LHCN-M2 (cell line): ENCODE measurements at regions not wholly inside any gene's neighbourhood (a gene's known extent, or its start where the extent isn't known, plus 50 kb on each side); places are given as distances from the start of the nearest gene placed in this dataset.
"Not testable (repeated sequence)": the region's sequence is repeated elsewhere in the genome, so short reads cannot be mapped to it uniquely, and the experiment has no call there.

Experiments used
- DNase-seq: peaks from one replicate; pipeline ENCODE4 v3.0.0-alpha.2; 2012; ENCODE audit warnings: low read depth

DNA sequence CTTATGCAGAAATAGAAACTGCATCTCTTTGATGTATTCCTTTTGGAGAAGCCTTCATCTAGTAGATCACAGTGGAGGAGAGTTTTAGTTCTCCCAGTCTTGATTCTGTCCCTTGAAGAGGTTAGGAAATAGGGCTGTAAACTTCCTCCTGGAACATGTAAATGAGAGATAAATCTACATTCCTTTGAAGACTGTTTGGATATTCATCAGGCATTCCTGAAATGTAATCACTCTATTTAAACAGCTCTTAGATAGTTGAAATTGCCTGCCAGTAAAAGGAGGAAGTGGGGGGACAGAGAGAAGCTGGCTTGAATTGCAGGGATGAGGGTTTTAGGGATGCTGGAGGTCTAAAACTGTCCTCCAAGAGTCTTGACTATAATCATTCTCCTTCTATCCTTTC, 254.3 kb upstream of the LRRC3B start:
- DNase-seq, result no peak

DNA sequence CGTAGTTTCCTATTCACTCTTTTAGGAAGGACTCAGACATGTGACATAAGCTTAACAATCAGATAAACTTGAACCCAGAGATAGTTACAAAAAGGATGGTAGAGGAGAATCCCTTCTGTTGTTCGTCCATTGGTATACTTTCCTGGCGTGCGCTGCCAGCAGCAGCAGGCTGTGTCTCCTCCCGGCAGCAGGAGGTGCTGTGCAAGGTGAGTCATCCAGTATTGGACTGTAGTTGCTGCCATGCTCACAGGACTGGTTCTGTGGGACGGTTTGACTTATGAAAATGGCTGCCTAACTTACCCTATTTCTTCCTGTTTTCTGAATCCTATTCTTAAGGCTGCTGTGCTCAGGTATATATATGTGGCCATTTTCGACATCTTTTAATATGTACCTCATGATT, 253.4 kb upstream of the LRRC3B start:
- no peak for DNase-seq

DNA sequence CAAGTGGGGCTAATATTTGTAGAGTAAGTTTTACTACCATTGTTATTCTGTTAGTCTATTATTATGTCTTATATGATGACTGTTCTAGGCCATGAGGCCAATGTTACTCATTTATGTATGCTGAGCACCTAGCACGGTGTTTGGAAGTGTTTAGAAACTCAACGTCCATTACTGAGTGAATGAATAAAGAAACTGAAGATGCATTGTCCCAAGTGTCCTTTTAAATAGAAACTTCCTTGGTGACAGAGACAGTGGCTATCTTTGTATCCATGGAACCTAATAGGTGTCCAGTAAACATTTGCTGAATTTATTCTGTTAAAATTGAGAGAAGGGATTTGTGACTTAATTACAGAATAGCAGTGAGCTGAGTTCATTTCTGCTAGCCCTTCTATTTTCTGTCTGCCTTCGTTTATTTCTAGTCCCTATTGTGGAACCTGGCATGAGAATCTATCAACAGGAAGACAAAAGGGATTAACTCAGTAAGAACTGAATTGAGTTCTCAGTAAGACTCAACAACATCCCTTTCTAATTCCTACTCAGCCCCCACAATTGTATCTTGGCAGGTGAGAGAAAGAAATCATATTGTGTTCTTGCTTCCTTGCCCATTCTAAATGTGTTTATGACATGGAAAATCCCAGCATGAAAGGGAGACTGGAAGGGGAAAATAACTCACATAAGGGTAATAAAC, 246.6 kb upstream of the LRRC3B start:
- DNase-seq, result no peak

DNA sequence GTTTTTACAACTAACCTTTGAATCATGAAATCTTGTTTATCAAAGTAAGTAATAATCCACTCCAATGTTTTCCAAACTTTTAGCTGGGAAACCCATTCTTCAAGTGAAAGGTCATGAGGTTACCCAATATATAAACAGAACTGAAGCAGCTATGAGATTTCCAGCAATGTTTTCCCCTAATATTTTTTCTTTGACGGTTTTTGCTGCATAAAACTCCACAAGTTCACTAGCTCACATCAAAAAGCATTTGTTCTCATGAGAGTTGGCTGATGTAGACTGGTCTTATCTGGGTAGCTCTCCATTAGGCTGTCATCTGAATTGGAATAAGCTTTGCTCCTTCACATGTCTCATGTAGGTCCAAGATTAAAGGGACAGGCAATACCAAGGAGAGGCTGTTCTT, 241.2 kb upstream of the LRRC3B start:
- DNase-seq, result no peak

DNA sequence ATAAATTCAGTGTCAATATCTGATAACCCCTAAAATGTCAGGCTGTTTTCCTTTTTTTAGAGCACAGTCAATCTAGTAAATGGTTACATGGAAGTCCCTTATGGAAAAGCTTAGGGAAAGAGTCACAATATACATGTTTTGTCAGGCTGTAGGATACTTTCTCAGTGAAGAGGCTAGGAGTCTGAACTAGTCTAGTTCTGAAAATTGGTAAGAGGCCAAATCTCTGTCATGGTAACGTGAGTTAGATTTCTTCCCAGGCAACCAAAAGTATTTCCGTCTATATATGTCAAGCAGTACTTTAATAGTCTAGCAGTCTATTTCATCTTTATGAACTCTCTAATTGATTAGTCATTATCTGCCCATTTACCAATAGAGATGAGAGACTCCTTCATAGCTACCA, 215.9 kb upstream of the LRRC3B start:
- no peak for DNase-seq

DNA sequence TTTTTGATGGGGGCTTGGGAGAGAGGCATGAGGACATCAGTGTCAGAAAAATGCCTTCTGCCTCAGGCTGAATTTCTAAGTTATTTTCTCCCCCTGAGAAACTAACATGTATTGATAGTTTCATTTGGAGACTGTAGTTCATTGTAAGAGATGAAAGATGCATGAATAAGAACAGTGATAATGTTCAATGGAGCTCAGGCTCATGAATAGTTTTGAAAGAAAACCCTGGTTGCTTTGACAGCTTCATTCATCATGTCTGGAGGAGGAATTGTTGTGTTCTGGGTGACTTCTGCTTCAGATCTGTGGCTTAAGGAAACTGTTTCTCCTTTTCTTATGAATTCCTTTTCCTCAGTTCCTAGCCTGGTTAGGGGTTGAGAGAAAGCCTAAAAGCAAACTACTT, 204.0 kb upstream of the LRRC3B start:
- no peak for DNase-seq

DNA sequence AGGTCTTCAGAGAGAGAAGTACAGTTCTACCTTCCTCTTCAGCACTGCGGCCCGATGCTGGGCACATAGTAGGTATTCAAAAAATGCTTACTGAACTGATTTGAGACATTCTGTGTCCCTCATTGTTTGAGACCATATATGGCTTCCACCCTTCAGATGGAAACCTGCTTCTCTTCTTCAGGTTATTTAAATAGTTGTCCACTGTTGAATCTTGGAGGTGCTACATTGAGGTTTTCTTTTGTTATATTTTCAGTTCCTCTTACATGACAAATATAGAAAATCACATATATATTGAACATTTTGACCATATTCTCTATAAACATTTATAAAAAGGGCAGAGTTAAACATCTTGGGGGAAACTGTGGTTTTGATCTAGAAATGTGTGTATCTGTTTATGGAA, 200.2 kb upstream of the LRRC3B start:
- no peak for DNase-seq

DNA sequence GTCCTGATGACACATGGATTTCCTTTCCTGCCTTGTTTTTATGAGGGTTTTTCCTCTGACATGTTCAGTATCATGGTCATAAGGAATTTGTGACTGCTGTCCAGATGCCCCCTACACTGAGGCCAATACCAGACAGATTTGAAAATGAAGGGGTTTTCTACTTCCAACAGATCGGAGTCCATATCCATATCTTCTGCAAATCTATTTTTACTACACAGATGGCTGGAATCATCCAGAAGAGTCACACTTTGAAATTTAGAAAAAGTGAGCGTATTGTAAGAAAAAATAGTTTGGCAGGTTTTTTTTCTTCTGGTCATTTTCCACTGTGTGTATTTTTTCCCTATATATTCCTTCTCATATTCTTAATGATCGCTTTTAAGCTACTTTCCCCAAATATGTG, 197.5 kb upstream of the LRRC3B start:
- DNase-seq, result no peak

DNA sequence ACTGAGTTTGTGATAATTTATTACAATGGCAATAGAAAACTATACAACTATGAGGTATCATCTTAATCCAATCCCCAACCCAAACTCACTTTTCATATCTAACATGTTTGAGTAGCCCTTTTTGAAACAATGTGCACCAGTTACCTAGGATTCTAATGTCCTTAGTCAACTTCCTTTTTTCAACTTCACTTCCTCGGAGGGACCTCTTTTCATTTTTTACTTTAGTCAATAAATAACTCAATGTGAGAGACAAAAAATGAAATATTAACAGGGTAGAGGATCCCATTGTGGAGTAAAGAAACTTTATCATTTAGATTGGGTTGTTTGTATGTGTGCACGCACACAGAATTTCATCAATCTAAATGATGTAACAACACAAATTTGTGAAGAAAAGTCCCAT, 193.6 kb upstream of the LRRC3B start:
- DNase-seq, result no peak

DNA sequence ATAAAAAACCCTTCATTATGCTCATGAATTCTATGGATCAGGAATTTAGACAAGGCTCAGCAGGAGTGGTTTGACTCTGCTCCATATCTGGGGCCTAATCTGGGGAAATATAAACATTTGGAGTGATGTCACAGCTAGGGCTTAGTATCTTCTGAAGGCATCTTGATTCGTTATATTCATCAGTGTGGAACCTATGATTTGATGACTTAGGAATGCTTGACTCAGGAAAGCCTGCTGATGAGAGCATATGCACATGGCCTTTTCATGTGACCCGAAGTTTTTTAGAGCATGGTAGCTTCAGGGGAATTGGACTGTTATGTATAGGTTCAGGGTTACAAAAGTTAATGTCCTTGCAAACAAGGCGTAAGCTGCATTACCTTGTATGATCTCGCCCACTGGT, 184.9 kb upstream of the LRRC3B start:
- no peak for DNase-seq

DNA sequence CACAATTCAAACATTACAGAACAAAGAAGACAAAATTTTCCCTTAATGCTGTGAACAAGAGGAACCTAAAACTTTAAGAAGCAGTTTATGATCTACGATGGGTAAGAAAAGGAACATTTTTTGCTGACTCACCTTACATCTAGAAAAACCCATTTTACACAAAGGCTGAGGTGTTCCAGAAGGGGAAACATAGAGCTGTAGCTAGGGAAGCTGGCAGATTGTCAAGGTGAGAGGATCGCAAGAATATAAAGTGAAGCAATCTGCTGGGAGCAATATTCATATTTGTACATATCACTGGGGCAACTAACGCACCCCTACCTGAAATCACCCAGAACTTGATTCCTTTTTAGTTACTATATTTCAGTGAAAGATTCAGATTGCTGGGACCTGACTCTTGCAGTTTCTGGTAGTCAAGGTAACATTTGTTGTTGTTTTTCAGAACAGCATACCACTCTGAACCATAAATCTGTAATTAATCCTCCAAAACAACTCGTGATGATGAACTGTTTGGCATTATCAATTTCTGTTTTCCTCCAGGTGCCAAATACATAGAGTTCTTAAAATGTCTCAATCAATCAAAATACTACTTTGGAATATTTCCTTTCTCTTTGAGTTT, 184.1 kb upstream of the LRRC3B start:
- DNase-seq, result no peak

DNA sequence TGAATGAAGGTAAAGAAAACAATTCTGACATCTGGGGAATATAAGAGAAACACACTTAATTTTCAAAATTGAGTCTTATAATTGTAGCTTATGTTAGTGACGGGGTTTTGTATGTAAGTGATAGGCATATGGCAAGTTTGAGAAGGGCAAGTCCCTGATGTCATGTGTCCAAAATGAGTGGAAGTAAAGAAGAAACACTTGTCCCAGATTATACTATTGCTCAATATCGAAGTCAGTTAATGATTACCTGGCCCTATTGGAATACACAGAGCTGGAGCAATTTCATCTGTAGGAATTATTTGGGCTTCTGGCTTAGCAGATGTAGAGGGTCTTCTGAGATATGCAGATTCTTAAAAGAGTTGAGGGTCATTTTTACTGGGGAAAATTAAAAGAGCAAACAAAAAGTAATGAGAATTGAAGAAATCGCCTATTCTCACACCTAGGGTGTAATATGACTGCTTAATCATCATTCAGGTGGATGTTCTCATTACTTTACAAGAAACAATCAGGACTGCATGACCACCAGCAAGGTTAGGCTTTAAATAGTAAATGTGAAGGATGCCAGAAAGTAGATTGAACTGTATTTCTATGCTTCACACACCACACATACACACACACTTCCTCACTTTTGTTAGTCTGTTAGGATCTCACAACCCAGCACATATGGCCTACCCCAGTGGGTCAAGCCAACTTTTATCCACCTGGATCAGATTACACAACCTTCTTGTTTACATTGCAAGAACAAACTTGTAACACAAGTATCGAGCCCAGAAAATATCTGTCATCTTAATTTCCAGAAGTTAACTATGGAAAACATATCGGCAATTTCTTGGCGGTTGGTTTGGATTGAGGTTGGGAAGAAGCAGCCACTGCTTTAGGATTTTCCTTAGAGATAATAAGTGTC, 183.3 kb upstream of the LRRC3B start:
- DNase-seq, result no peak

DNA sequence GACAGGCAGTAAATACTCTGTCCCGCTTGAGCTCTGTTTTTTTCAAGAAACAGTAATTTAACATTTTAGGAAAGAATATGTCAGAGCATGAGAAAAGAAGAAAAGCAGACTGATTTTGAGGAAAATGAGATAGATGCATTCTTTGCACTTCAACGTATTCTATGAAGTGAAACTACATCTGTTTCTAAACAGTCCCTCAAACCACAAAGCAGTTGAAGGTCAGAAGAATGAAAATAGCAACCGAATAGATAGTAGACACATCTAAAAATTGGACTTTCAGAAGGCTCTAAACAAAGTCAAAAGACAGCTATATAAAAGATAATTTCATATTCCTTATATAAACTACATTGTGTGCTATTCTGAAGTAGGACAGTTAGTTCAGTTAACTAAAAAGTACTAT, 172.6 kb upstream of the LRRC3B start:
- no peak for DNase-seq

DNA sequence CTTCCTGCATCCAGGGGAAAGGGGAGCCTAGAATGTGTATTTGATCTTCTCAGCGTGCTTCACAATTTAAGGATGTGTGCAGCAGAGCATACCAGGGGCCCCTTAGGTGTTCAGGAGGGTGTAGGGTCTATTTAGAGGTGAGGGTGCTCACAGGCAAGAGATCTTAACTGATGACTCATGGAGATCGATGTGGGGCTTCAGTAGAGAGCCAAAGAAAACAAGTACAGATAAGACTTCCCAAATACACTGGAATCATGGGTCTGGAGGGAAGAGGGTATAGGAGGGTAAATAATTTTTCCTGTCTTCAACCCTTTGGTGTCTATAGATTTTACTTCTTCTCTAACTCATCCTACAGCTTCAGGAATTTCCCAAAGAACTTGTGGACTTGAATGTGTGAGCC, 170.2 kb upstream of the LRRC3B start:
- DNase-seq, result no peak

DNA sequence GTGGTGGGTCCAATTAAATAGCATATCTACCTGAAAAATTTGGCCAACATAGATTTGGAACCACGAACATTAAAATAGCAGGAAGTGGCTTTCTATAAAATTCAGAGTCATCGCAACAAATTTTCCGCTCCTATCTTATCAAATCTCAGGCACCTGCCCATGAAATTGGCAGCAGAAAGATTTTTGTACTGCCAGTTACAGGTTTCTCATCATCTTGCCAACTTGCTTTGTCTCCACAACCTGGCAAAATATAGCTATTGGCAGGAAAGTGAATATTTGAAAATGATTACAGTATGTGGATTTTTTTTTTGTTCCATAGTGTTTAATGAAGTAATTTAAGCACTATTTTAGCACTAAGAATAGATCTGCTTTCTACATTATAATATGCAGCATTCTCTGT, 161.6 kb upstream of the LRRC3B start:
- DNase-seq, result no peak

DNA sequence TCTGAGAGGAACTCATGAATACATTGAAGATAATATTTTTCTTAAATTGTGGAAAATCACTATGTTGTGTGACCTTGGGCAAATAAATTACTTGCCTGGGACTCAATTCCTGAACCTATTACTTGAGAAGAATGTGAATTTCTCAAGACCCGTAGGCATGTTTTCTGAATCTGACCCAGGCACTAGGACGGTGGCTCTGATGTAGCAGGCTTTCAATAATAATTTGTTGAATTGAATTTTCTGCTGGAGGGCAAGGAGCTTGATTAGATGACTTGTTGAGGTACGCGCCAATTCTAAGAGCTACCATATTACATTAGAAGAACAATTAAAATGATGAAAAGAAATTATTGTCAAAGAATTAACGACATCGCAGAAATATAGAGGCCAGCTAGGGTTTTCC, 150.2 kb upstream of the LRRC3B start:
- DNase-seq, result no peak

DNA sequence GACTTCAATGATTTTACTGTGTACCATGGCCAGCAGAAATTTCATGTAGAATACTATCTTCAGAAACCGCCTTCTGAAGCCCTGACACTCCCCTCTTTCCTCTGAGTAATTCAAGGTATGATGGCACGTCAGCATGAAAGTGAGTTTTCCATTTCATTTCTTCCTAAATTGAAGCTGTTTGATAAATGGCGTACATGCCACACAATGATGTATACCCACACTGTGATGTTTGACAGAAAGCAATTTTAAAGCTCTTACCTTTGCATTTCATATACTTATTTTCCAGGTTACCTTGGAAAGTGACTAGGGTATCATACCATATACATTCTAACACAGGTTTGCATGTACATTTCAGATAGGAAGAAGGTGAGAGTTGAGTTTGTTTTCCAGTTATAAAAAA, 147.9 kb upstream of the LRRC3B start:
- DNase-seq, result no peak

DNA sequence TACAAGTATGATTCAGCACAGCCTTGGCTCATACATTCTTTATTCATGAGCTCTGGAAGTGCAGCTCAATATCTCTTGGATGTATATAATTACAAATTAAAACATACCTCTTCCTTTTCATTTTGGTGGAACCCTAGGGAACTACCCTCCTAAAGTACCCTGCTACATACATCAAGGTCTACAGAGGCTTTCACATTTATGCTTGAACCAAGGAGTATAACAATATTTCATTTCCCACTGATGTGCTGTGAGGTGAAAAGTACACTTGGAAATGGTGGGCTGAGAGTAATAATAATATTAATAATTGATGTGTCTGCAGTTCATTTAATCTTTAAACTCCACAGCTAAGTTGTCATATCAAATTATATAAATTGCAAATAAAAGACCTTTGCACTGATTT, 142.2 kb upstream of the LRRC3B start:
- no peak for DNase-seq

DNA sequence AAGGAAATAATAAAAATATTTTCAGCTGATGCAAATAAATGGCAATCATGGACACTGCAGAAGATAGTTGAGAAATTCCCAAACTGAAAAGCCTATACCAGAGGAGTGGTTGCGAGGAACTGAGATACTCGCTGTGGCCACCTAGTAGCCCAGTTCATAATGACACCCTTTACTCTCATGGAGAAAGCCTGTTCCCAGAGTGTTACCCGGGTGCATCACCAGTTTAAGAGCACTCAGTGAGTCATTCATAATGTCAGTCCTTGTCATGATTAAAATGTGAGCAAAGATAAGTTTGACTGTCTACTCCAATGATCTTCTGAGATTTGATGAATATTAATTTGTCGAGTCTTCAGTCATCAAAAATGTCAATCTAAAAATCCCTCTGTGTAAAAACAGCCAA, 138.4 kb upstream of the LRRC3B start:
- no peak for DNase-seq

DNA sequence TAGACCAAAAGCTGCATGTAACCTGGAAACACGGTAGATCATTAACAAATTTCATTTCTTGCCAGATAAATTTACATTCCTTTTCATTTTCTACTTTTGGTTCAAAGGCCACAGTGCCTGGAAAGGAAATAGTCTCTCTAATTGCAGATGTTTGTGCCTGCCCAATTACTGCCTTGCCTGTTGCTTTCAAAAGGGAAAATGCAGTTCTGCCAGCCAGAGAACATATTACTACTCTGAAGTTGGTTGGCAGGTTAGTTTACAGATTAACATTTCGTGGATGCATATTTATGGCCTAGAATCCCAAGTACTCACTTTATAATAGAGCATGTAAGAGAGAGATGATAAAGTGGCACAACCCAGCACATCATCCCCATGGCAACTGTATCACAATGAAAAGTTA, 124.3 kb upstream of the LRRC3B start:
- no peak for DNase-seq

DNA sequence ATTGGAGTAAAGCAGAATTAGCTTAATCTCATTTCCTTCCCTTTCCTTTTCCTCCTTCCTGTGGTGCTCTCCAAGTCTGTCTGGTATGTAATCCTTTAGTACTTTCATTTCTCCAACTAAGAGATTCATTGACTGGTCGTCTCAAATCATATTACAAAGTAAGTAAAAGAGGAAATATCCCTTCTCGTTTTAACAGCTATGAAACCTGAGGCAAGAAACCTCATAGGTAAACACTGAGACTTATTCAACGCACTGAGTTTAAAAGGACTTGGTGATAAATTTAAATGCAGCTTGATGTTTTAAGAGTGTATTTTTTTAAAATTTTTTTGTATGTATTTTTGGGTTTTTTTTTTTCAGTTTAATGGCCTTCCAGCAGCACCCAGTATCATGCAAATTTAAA, 117.2 kb upstream of the LRRC3B start:
- no peak for DNase-seq

DNA sequence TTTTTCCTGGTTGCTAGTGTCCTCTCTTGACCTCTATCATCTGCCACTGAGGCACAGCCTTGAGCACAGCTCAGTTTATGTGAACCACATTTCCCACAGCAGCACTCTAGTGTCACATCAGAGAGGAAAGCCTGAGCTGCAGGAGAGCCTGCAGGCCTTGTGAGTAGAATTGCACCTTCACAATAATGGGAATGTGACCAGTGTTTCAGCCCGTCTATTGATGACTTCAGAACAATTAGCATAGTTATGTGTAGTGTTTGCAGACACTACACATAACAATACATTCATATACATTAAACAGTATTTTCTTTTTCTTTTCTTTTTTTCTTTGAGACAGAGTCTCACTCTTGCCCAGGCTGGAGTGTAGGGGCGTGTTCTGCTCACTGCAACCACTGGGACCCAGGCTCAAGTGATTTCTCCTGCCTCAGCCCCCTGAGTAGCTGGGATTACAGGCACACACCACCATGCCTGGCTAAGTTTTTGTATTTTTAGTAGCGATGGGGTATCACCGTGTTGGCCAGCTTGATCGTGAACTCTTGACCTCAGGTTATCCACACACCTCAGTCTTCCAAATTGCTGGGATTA, 108.0 kb upstream of the LRRC3B start:
- not testable (repeated sequence) for DNase-seq

DNA sequence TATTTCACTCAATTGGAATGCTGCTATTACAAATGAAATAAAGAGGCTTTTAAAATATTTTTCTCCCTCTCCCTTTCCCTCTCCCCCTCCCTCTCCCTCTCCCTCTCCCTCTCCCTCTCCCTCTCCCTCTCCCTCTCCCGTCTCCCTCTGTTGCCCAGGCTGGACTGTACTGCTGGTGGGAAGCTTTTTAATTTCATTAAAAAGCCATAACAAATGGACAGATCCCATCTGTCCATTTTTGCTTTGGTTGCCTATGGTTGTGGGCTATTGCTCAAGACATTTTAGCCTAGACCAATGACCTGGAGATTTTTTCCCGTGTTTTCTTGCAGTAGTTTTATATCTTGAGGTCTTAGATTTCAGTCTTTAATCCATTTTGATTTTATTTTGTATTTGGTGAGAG, 107.2 kb upstream of the LRRC3B start:
- no peak for DNase-seq
